IMR-90 (cell line): ENCODE measurements at regions not wholly inside any gene's neighbourhood (a gene's known extent, or its start where the extent isn't known, plus 50 kb on each side); places are given as distances from the start of the nearest gene placed in this dataset.

ENCODE experiments used
- CEBPB ChIP-seq: IDR thresholded peaks from 2 replicates; pipeline ENCODE4 v1.6.1; 2012; ENCODE audit warnings: low read depth, low read length, improper control_type of control experiment
- CTCF ChIP-seq: conservative IDR thresholded peaks from 2 replicates; pipeline ENCODE4 v1.5.1; 2012; ENCODE audit warnings: mild to moderate bottlenecking, low read depth, low read length, improper control_type of control experiment
- POLR2A ChIP-seq: IDR thresholded peaks from 2 replicates; pipeline ENCODE4 v1.6.1; 2012; ENCODE audit warnings: mild to moderate bottlenecking, low read depth, low read length
- RAD21 ChIP-seq: IDR thresholded peaks from 2 replicates; pipeline ENCODE4 v1.6.1; 2012; ENCODE audit warnings: low read length, improper control_type of control experiment

- TF ChIP-seq RAD21 (no peak), CTCF (no peak), POLR2A (no peak), CEBPB (no peak)
Measured at GRCh38 chr1:57725318-57725717, 301.5 kb upstream of the DAB1 start.
